KMS-11 (cell line): ENCODE measurements at regions not wholly inside any gene's neighbourhood (a gene's known extent, or its start where the extent isn't known, plus 50 kb on each side); places are given as distances from the start of the nearest gene placed in this dataset.

ENCODE experiments used
- H2AFZ ChIP-seq: fragments of 200-600 bp; sonication (generic); 2 replicates; pipeline ENCODE4 v1.6.1; 2016; ENCODE audit warnings: antibody characterized with exemption, mixed run types, low read depth
- H3K27ac ChIP-seq: fragments of 200-600 bp; sonication (generic); 2 replicates; pipeline ENCODE4 v1.6.1; 2016; ENCODE audit warnings: mild to moderate bottlenecking, mixed run types
- H3K27me3 ChIP-seq: fragments of 200-600 bp; sonication (generic); 2 replicates; pipeline ENCODE4 v1.6.1; 2017; ENCODE audit warnings: mild to moderate bottlenecking, low read depth, mixed run types, moderate library complexity; ENCODE audit not compliant: insufficient read depth
- H3K36me3 ChIP-seq: fragments of 200-600 bp; sonication (generic); 2 replicates; pipeline ENCODE4 v1.6.1; 2017; ENCODE audit warnings: mild to moderate bottlenecking, mixed run types; ENCODE audit not compliant: insufficient read depth
- H3K4me1 ChIP-seq: fragments of 200-600 bp; sonication (generic); 2 replicates; pipeline ENCODE4 v1.6.1; 2016; ENCODE audit warnings: mild to moderate bottlenecking, low read depth, mixed run types; ENCODE audit not compliant: poor library complexity, severe bottlenecking
- H3K4me2 ChIP-seq: fragments of 200-600 bp; sonication (generic); 2 replicates; pipeline ENCODE4 v1.7.0; 2016; ENCODE audit warnings: mild to moderate bottlenecking, mixed run types
- H3K4me3 ChIP-seq: fragments of 200-600 bp; sonication (generic); IDR thresholded peaks from 2 replicates; pipeline ENCODE4 v1.6.1; 2017; ENCODE audit warnings: low read depth, low read length, mixed read lengths; ENCODE audit not compliant: insufficient read depth
- H3K79me2 ChIP-seq: fragments of 200-600 bp; sonication (generic); 2 replicates; pipeline ENCODE4 v1.6.1; 2016; ENCODE audit warnings: low read depth, mixed run types; ENCODE audit not compliant: insufficient read depth
- H3K9ac ChIP-seq: fragments of 200-600 bp; sonication (generic); 2 replicates; pipeline ENCODE4 v1.6.1; 2016; ENCODE audit warnings: mild to moderate bottlenecking, mixed run types
- H4K20me1 ChIP-seq: fragments of 200-600 bp; sonication (generic); 2 replicates; pipeline ENCODE4 v1.6.1; 2016; ENCODE audit warnings: mild to moderate bottlenecking, mixed run types; ENCODE audit not compliant: insufficient read depth
- TF ChIP-seq, protein P1 (sequence below): fragments of 200-600 bp; sonication (generic); conservative IDR thresholded peaks from 2 replicates; pipeline ENCODE4 v1.6.1; 2017; ENCODE audit warnings: low read depth, mild to moderate bottlenecking, antibody characterized with exemption, low read length, moderate library complexity, mixed read lengths

GRCh38 chr15:53130943-53131342, 340.8 kb upstream of the ONECUT1 start:
- H3K4me2 ChIP-seq: no peak overlapping the region
- H2AFZ ChIP-seq: no peak overlapping the region
- no peaks in the 10 kb centered on the region for H3K27me3 ChIP-seq
- TF ChIP-seq, protein P1, sequence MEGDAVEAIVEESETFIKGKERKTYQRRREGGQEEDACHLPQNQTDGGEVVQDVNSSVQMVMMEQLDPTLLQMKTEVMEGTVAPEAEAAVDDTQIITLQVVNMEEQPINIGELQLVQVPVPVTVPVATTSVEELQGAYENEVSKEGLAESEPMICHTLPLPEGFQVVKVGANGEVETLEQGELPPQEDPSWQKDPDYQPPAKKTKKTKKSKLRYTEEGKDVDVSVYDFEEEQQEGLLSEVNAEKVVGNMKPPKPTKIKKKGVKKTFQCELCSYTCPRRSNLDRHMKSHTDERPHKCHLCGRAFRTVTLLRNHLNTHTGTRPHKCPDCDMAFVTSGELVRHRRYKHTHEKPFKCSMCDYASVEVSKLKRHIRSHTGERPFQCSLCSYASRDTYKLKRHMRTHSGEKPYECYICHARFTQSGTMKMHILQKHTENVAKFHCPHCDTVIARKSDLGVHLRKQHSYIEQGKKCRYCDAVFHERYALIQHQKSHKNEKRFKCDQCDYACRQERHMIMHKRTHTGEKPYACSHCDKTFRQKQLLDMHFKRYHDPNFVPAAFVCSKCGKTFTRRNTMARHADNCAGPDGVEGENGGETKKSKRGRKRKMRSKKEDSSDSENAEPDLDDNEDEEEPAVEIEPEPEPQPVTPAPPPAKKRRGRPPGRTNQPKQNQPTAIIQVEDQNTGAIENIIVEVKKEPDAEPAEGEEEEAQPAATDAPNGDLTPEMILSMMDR: no peak
- no peaks in the 10 kb centered on the region for H3K36me3 ChIP-seq
- H3K79me2 ChIP-seq: no peaks in the 10 kb centered on the region
- H3K4me3 ChIP-seq: no peak overlapping the region
- no peak overlapping the region for H3K9ac ChIP-seq
- H3K4me1 ChIP-seq: no peaks in the 10 kb centered on the region
- H3K27ac ChIP-seq: no peak overlapping the region
- no peaks in the 10 kb centered on the region for H4K20me1 ChIP-seq

- Histone ChIP-seq H3K4me3 (no peak overlapping the region), H3K36me3 (no peaks in the 10 kb centered on the region), H3K79me2 (no peaks in the 10 kb centered on the region), H3K4me2 (no peak overlapping the region), H3K9ac (no peak overlapping the region), H3K27ac (no peak overlapping the region), H4K20me1 (no peaks in the 10 kb centered on the region), H2AFZ (no peak overlapping the region), H3K27me3 (no peaks in the 10 kb centered on the region), H3K4me1 (no peaks in the 10 kb centered on the region)
- TF ChIP-seq, protein P1: no peak
Observed at GRCh38 chr15:53129121-53129904, 339.2 kb upstream of the ONECUT1 start.

GRCh38 chr15:53128652-53129051, 338.5 kb upstream of the ONECUT1 start:
- Histone ChIP-seq H2AFZ (no peak overlapping the region), H3K4me3 (no peak overlapping the region), H3K27ac (no peak overlapping the region), H3K4me2 (no peak overlapping the region), H3K4me1 (no peaks in the 10 kb centered on the region), H3K9ac (no peak overlapping the region), H3K79me2 (no peaks in the 10 kb centered on the region), H3K27me3 (no peaks in the 10 kb centered on the region), H3K36me3 (no peaks in the 10 kb centered on the region), H4K20me1 (no peaks in the 10 kb centered on the region)
- TF ChIP-seq, protein P1: no peak

DNA sequence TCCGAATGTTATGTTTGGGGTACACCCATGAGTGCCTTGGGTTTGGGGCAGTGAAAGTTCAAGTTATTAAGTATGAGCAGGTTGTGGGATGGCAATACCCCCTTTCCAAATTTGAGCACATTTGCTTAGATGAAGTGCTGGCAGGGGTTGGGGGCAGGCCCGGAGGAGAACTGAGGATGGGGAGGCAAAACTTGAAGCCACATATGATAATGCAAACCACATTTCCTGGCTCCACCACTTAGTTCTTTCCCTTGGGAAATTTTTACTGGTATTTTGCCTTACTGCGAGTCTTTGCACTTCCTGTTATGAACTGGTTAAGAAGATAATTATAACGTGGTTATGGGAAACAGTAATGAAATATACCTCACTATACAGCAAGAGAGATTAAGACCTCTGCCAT, 336.0 kb upstream of the ONECUT1 start:
- H3K36me3 ChIP-seq: no peaks in the 10 kb centered on the region
- no peaks in the 10 kb centered on the region for H4K20me1 ChIP-seq
- H3K4me2 ChIP-seq: no peak overlapping the region
- no peak overlapping the region for H3K4me3 ChIP-seq
- H3K27me3 ChIP-seq: no peaks in the 10 kb centered on the region
- no peak overlapping the region for H2AFZ ChIP-seq
- H3K79me2 ChIP-seq: no peaks in the 10 kb centered on the region
- TF ChIP-seq, protein P1: no peak
- no peak overlapping the region for H3K27ac ChIP-seq
- H3K4me1 ChIP-seq: no peaks in the 10 kb centered on the region
- H3K9ac ChIP-seq: no peak overlapping the region
